HL-60 (cell line): ENCODE measurements at regions not wholly inside any gene's neighbourhood (a gene's known extent, or its start where the extent isn't known, plus 50 kb on each side); places are given as distances from the start of the nearest gene placed in this dataset.

Source experiments
- DNase-seq, 2 experiments: peaks; one replicate each; pipeline ENCODE4 v3.0.0-alpha.2; 2010 to 2020; ENCODE audit warnings: low read depth in 1 of 2, low spot score in 1 of 2
- H3K27ac ChIP-seq: fragments of 250-450 bp; sonication (Bioruptor Pico); replicated peaks from 2 replicates; pipeline ENCODE4 v1.5.1; 2020; ENCODE audit warnings: mild to moderate bottlenecking, moderate library complexity
- H3K27me3 ChIP-seq: fragments of 250-450 bp; sonication (Bioruptor Pico); 2 replicates; pipeline ENCODE4 v1.5.1; 2021; ENCODE audit warnings: mild to moderate bottlenecking, moderate library complexity; ENCODE audit not compliant: insufficient read depth, poor library complexity, severe bottlenecking
- H3K4me3 ChIP-seq: replicated peaks from 2 replicates; pipeline ENCODE4 v1.5.1; 2011; ENCODE audit warnings: mild to moderate bottlenecking, control low read depth, low read length; ENCODE audit not compliant: insufficient read depth
- CTCF ChIP-seq: IDR thresholded peaks from one replicate; pipeline ENCODE4 v1.5.1; 2011; ENCODE audit warnings: low read length, control low read depth, inconsistent platforms; ENCODE audit not compliant: insufficient read depth
- GABPA ChIP-seq: IDR thresholded peaks from 2 replicates; pipeline ENCODE4 v1.6.1; 2012; ENCODE audit warnings: low read depth
- POLR2AphosphoS5 ChIP-seq: IDR thresholded peaks from 2 replicates; pipeline ENCODE4 v1.6.1; 2012; ENCODE audit warnings: low read depth
- SPI1 ChIP-seq: IDR thresholded peaks from 2 replicates; pipeline ENCODE4 v1.6.1; 2012; ENCODE audit warnings: low read depth, mild to moderate bottlenecking, borderline replicate concordance
- TF ChIP-seq, protein P1 (sequence below): IDR thresholded peaks from 2 replicates; pipeline ENCODE4 v1.6.1; 2012; ENCODE audit warnings: low read depth; ENCODE audit not compliant: insufficient replicate concordance

- TF ChIP-seq, protein P1, sequence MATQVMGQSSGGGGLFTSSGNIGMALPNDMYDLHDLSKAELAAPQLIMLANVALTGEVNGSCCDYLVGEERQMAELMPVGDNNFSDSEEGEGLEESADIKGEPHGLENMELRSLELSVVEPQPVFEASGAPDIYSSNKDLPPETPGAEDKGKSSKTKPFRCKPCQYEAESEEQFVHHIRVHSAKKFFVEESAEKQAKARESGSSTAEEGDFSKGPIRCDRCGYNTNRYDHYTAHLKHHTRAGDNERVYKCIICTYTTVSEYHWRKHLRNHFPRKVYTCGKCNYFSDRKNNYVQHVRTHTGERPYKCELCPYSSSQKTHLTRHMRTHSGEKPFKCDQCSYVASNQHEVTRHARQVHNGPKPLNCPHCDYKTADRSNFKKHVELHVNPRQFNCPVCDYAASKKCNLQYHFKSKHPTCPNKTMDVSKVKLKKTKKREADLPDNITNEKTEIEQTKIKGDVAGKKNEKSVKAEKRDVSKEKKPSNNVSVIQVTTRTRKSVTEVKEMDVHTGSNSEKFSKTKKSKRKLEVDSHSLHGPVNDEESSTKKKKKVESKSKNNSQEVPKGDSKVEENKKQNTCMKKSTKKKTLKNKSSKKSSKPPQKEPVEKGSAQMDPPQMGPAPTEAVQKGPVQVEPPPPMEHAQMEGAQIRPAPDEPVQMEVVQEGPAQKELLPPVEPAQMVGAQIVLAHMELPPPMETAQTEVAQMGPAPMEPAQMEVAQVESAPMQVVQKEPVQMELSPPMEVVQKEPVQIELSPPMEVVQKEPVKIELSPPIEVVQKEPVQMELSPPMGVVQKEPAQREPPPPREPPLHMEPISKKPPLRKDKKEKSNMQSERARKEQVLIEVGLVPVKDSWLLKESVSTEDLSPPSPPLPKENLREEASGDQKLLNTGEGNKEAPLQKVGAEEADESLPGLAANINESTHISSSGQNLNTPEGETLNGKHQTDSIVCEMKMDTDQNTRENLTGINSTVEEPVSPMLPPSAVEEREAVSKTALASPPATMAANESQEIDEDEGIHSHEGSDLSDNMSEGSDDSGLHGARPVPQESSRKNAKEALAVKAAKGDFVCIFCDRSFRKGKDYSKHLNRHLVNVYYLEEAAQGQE: no peak
- TF ChIP-seq POLR2AphosphoS5 (no peak), CTCF (no peak), SPI1 (no peak), GABPA (no peak)
- no peak for DNase-seq
- Histone ChIP-seq H3K27ac (no peak overlapping the region), H3K27me3 (no peaks in the 10 kb centered on the region), H3K4me3 (no peak overlapping the region)
These were observed 1155.5 kb upstream of the IGFBP7 start for GRCh38 chr4:58265734-58266133.

GRCh38 chr4:58261526-58261925 is 1151.3 kb upstream of the IGFBP7 start:
- Histone ChIP-seq H3K4me3 (no peak overlapping the region), H3K27me3 (no peaks in the 10 kb centered on the region), H3K27ac (no peak overlapping the region)
- TF ChIP-seq CTCF (no peak), POLR2AphosphoS5 (no peak), GABPA (no peak)
- TF ChIP-seq, protein P1: no peak
- no peak for DNase-seq

DNA sequence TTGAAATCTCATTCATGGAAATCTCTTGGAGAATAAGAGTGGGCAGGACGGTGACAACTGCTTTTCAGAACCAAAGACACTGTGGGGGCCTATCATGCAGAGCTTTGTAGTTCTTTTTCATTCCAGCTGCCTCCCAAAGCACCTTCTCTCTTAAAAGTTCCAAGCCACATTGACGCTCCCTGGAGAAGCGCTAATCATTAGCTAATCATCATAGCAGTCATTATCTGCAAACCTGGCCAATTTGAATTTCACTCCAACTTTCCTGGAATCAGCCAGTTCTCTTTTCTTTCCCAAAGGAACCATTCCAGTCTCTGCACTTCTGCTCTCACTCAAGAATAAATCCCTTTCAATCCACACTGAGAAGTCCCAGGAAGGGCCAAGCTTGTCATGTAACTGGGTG is 1144.1 kb upstream of the IGFBP7 start:
- H3K27me3 ChIP-seq: no peaks in the 10 kb centered on the region
- DNase-seq: no peak
- TF ChIP-seq POLR2AphosphoS5 (no peak), CTCF (no peak), GABPA (no peak), SPI1 (no peak)
- TF ChIP-seq, protein P1: no peak
- no peak overlapping the region for H3K4me3 ChIP-seq
- no peak overlapping the region for H3K27ac ChIP-seq
